GM12892 (cell line): ENCODE measurements at regions not wholly inside any gene's neighbourhood (a gene's known extent, or its start where the extent isn't known, plus 50 kb on each side); places are given as distances from the start of the nearest gene placed in this dataset.

Experiments used
- POLR2A ChIP-seq: IDR thresholded peaks from 2 replicates; pipeline ENCODE4 v1.6.1; 2011; ENCODE audit warnings: low read depth, low read length, control low read depth
- POLR2AphosphoS5 ChIP-seq: IDR thresholded peaks from 2 replicates; pipeline ENCODE4 v1.6.1; 2011; ENCODE audit warnings: low read depth, low read length, control low read depth

GRCh38 chr16:65532258-65532657 is 410.4 kb upstream of the CDH11 start:
- TF ChIP-seq POLR2A (no peak), POLR2AphosphoS5 (no peak)
